GM23338 (cell line): ENCODE measurements at regions not wholly inside any gene's neighbourhood (a gene's known extent, or its start where the extent isn't known, plus 50 kb on each side); places are given as distances from the start of the nearest gene placed in this dataset.

Source experiments
- ATAC-seq: fragments of 200-7000 bp; cut with Tn5 transposase; 3 replicates; pipeline ENCODE4 v1.9.1; 2020
- DNase-seq: peaks from one replicate; pipeline ENCODE4 v3.0.0-alpha.2; 2015; ENCODE audit warnings: low spot score
- H2AFZ ChIP-seq: fragments of 200-600 bp; sonication (generic); 2 replicates; pipeline ENCODE4 v1.8.0; 2016; ENCODE audit warnings: antibody characterized with exemption, mild to moderate bottlenecking, moderate library complexity
- H3F3A ChIP-seq: fragments of 200-600 bp; sonication (generic); replicated peaks from 2 replicates; pipeline ENCODE4 v1.8.0; 2017; ENCODE audit warnings: antibody characterized with exemption, mixed run types, low read depth
- H3K27ac ChIP-seq: fragments of 200-600 bp; sonication (generic); 2 replicates; pipeline ENCODE4 v1.6.1; 2016; ENCODE audit warnings: low read depth
- H3K27me3 ChIP-seq: fragments of 200-600 bp; sonication (generic); 2 replicates; pipeline ENCODE4 v1.8.0; 2016; ENCODE audit warnings: mild to moderate bottlenecking, mixed run types, moderate library complexity; ENCODE audit not compliant: insufficient read depth
- H3K36me3 ChIP-seq: fragments of 200-600 bp; sonication (generic); 2 replicates; pipeline ENCODE4 v1.8.0; 2016; ENCODE audit warnings: mild to moderate bottlenecking; ENCODE audit not compliant: insufficient read depth
- H3K4me1 ChIP-seq: fragments of 200-600 bp; sonication (generic); 2 replicates; pipeline ENCODE4 v1.8.0; 2016; ENCODE audit warnings: mild to moderate bottlenecking, moderate library complexity; ENCODE audit not compliant: insufficient read depth
- H3K4me2 ChIP-seq: fragments of 200-600 bp; sonication (generic); 2 replicates; pipeline ENCODE4 v1.7.1; 2017; ENCODE audit warnings: mixed run types
- H3K4me3 ChIP-seq: fragments of 200-600 bp; sonication (generic); 2 replicates; pipeline ENCODE4 v1.6.1; 2016; ENCODE audit warnings: mixed run types
- H3K79me2 ChIP-seq: fragments of 200-600 bp; sonication (generic); replicated peaks from 2 replicates; pipeline ENCODE4 v1.8.0; 2017; ENCODE audit warnings: mild to moderate bottlenecking; ENCODE audit not compliant: insufficient read depth
- H3K9me2 ChIP-seq: fragments of 200-600 bp; sonication (generic); 2 replicates; pipeline ENCODE4 v1.8.0; 2017; ENCODE audit not compliant: insufficient read depth
- H4K20me1 ChIP-seq: fragments of 200-600 bp; sonication (generic); replicated peaks from 2 replicates; pipeline ENCODE4 v1.8.0; 2017; ENCODE audit warnings: mild to moderate bottlenecking; ENCODE audit not compliant: insufficient read depth
- H3K27ac Mint-ChIP-seq: 2 replicates; pipeline ENCODE4 v1.8.0; 2020; ENCODE audit warnings: inconsistent platforms, mild to moderate bottlenecking, moderate library complexity, mixed read lengths
- H3K27me3 Mint-ChIP-seq: 3 replicates; pipeline ENCODE4 v1.8.0; 2022; ENCODE audit warnings: low read depth, mild to moderate bottlenecking, moderate library complexity, mixed read lengths, inconsistent platforms; ENCODE audit not compliant: insufficient read depth, poor library complexity
- H3K36me3 Mint-ChIP-seq: 3 replicates; pipeline ENCODE4 v1.8.0; 2021; ENCODE audit warnings: low read depth, mild to moderate bottlenecking, inconsistent platforms, moderate library complexity, mixed read lengths
- H3K4me1 Mint-ChIP-seq: 3 replicates; pipeline ENCODE4 v1.8.0; 2020; ENCODE audit warnings: mild to moderate bottlenecking, inconsistent platforms, mixed read lengths
- H3K4me3 Mint-ChIP-seq: 3 replicates; pipeline ENCODE4 v1.8.0; 2021; ENCODE audit warnings: moderate library complexity, mild to moderate bottlenecking, inconsistent platforms, mixed read lengths
- H3K9me3 Mint-ChIP-seq: 3 replicates; pipeline ENCODE4 v1.8.0; 2020; ENCODE audit warnings: moderate library complexity, mild to moderate bottlenecking, inconsistent platforms, mixed read lengths
- CREB1 ChIP-seq: fragments of 250-450 bp; sonication (Bioruptor Pico); IDR thresholded peaks from 2 replicates; pipeline ENCODE4 v1.5.0; 2020; ENCODE audit warnings: low read depth, mild to moderate bottlenecking, moderate library complexity
- CTCF ChIP-seq, 2 experiments: fragments of 200-600 bp in 1 of 2; sonication (generic) in 1 of 2; conservative IDR thresholded peaks; 2 replicates each; pipeline versions ENCODE4 v1.5.1 to v1.6.1; 2016 to 2017; ENCODE audit warnings: antibody characterized with exemption in 2 of 2, low read depth in 2 of 2, mild to moderate bottlenecking in 2 of 2, moderate library complexity in 1 of 2
- ETS1 ChIP-seq: IDR thresholded peaks from 2 replicates; pipeline ENCODE4 v1.6.1; 2016; ENCODE audit warnings: antibody characterized with exemption
- EZH2phosphoT487 ChIP-seq: fragments of 200-600 bp; sonication (generic); IDR thresholded peaks from one replicate; pipeline ENCODE4 v1.8.1; 2018; ENCODE audit warnings: antibody characterized with exemption; ENCODE audit not compliant: unreplicated experiment
- JUNB ChIP-seq: IDR thresholded peaks from one replicate; pipeline ENCODE4 v1.6.1; 2016; ENCODE audit warnings: antibody characterized with exemption; ENCODE audit not compliant: unreplicated experiment
- NANOG ChIP-seq: IDR thresholded peaks from 2 replicates; pipeline ENCODE4 v1.6.1; 2016; ENCODE audit warnings: antibody characterized with exemption, borderline replicate concordance
- POLR2AphosphoS5 ChIP-seq: IDR thresholded peaks from 2 replicates; pipeline ENCODE4 v1.6.1; 2016; ENCODE audit warnings: antibody characterized with exemption, low read depth
- REST ChIP-seq: IDR thresholded peaks from one replicate; pipeline ENCODE4 v1.6.1; 2018; ENCODE audit warnings: antibody characterized with exemption; ENCODE audit not compliant: unreplicated experiment
- STAT1 ChIP-seq: IDR thresholded peaks from one replicate; pipeline ENCODE4 v1.6.1; 2016; ENCODE audit warnings: antibody characterized with exemption; ENCODE audit not compliant: unreplicated experiment
- ZNF114 ChIP-seq: fragments of 250-450 bp; sonication (Bioruptor Pico); IDR thresholded peaks from 2 replicates; pipeline ENCODE4 v1.5.0; 2020; ENCODE audit warnings: mild to moderate bottlenecking, moderate library complexity
- ZNF331 ChIP-seq: fragments of 250-450 bp; sonication (Bioruptor Pico); IDR thresholded peaks from 2 replicates; pipeline ENCODE4 v1.5.0; 2020; ENCODE audit warnings: low read depth, mild to moderate bottlenecking, moderate library complexity

GRCh38 chr6:153215242-153215641 lies 84.2 kb upstream of the RGS17 start:
- H3K27me3 ChIP-seq, result no peaks in the 10 kb centered on the region
- Mint-ChIP-seq H3K27ac (no peak overlapping the region), H3K9me3 (no peaks in the 10 kb centered on the region), H3K4me3 (no peak overlapping the region), H3K4me1 (no peaks in the 10 kb centered on the region), H3K36me3 (no peaks in the 10 kb centered on the region), H3K27me3 (no peaks in the 10 kb centered on the region)
- ATAC-seq, result peak; percentile 34; the same call in 1 of the 3 replicates
- H3K9me2 ChIP-seq, result 0 out of 2 replicates have a peak, but pooled peaks cover 3% of the 10 kb centered on the region
- peak; percentile 17 for DNase-seq
- H3K4me2 ChIP-seq, result no peak overlapping the region
- peak overlapping the region; percentile 11; the same call in 1 of the 2 replicates for H2AFZ ChIP-seq
- no peaks in the 10 kb centered on the region for H4K20me1 ChIP-seq
- H3K4me3 ChIP-seq, result no peak overlapping the region
- no peaks in the 10 kb centered on the region for H3K4me1 ChIP-seq
- TF ChIP-seq CTCF (conservative IDR thresholded peaks at IDR 0.05; ENCODE audit: low read depth in 2 of 2), result peak in 1 of 2 experiments; percentile 36; a peak in 1 of 4 replicates
- TF ChIP-seq ZNF114, result no peak
- no peaks in the 10 kb centered on the region for H3K36me3 ChIP-seq
- no peaks in the 10 kb centered on the region for H3K79me2 ChIP-seq
- H3F3A ChIP-seq, result no peaks in the 10 kb centered on the region
- H3K27ac ChIP-seq, result no peak overlapping the region

- no peaks in the 10 kb centered on the region for H3K4me1 ChIP-seq
- H3K79me2 ChIP-seq, result no peaks in the 10 kb centered on the region
- H3K4me2 ChIP-seq, result no peak overlapping the region
- Mint-ChIP-seq H3K4me1 (no peaks in the 10 kb centered on the region), H3K4me3 (no peak overlapping the region), H3K27ac (peak overlapping the region; percentile 9; the same call in 1 of the 2 replicates), H3K36me3 (no peaks in the 10 kb centered on the region), H3K27me3 (no peaks in the 10 kb centered on the region), H3K9me3 (no peaks in the 10 kb centered on the region)
- H3K4me3 ChIP-seq, result no peak overlapping the region
- no peaks in the 10 kb centered on the region for H4K20me1 ChIP-seq
- H3K27me3 ChIP-seq, result no peaks in the 10 kb centered on the region
- H3K9me2 ChIP-seq, result 0 out of 2 replicates have a peak, but pooled peaks cover 3% of the 10 kb centered on the region
- DNase-seq (no peak), ATAC-seq (no peak)
- no peak overlapping the region for H3K27ac ChIP-seq
- H2AFZ ChIP-seq, result no peak overlapping the region
- no peaks in the 10 kb centered on the region for H3F3A ChIP-seq
- H3K36me3 ChIP-seq, result no peaks in the 10 kb centered on the region
- TF ChIP-seq ZNF114, result no peak
- TF ChIP-seq CREB1, result no peak
- no peak for TF ChIP-seq POLR2AphosphoS5
- no peak for TF ChIP-seq NANOG
- TF ChIP-seq REST, result no peak
- no peak for TF ChIP-seq EZH2phosphoT487
- no peak for TF ChIP-seq ETS1
- TF ChIP-seq JUNB, result no peak
- TF ChIP-seq ZNF331 (CRISPR knock-in tag), result no peak
- TF ChIP-seq STAT1, result no peak
Measured at GRCh38 chr6:153214436-153214835, 83.4 kb upstream of the RGS17 start.
